NCI-H146 treated with DMSO at 0.1 percent for 48 hours (cell line): ENCODE measurements at regions not wholly inside any gene's neighbourhood (a gene's known extent, or its start where the extent isn't known, plus 50 kb on each side); places are given as distances from the start of the nearest gene placed in this dataset.
"Not testable (repeated sequence)": the region's sequence is repeated elsewhere in the genome, so short reads cannot be mapped to it uniquely, and the experiment has no call there.

ENCODE experiments used
- DNase-seq: peaks from one replicate; lab custom pipeline; 2025; ENCODE audit not compliant: unreplicated experiment; lab: John Stamatoyannopoulos, UW

DNA sequence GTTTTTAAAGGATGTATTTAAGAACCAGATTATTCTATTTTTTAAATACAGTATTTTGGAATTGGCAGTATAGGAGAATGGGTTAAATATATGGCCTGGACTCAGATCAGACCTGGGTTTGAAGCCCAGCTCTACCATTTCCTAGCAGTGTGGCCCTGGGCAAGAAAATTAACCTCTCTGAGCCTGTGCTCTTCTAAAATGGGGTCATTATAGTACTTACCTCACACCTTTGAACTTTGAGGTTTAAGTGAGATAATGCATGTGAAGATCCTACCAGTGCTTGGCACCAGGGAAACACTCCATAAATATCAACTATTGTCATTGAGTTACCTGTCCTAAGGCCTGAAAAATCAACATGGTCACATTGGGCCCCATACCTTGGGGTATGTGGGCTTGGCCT, 93.4 kb upstream of the WSB1 start:
- no peak for DNase-seq

- no peak for DNase-seq
These were observed 90.7 kb upstream of the WSB1 start for GRCh38 chr17:27203241-27203640.

- no peak for DNase-seq
These were observed 87.5 kb upstream of the WSB1 start for GRCh38 chr17:27206447-27206846.

DNA sequence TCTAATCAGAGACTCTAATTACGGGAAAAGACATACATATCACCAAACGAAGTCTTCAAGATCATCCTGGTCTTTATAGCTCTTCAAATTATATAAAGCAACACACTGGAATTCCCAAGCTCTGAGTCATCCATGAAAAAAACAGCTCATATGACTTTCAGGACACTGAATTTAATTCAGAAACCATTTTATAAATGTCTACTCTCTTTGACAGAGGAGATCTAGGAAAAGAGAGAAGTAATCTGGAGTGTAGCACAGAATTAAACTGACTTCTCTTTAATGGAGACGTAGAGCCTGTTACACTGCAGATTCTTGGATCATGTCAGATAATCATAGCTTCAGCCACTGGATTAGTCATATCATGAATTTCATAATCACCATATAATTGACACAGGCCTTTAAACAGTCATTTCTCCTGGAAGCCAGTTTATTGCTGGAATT, 86.8 kb upstream of the WSB1 start:
- DNase-seq, result no peak

- DNase-seq, result not testable (repeated sequence)
These were observed 85.5 kb upstream of the WSB1 start for GRCh38 chr17:27208370-27208769.

GRCh38 chr17:27209316-27209715, 84.6 kb upstream of the WSB1 start:
- no peak for DNase-seq

DNA sequence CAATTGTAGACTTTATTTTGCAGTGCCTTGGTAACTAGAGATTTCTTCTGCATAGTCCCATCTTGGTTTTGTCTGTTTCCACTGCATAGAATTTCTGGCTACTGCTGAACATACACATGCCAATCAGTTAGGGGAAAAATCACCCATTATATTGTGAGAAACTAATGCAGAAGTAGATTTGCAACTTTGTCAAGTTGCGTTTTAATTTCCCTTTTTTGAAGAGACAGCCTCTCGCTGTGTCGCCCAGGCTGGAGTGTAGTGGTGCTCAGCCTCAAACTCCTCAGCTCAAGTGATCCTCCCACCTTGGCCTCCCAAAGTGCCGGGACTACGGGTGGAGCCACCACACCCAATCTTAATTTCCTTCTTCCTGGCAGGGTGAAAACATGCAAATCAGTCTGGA, 83.1 kb upstream of the WSB1 start:
- not testable (repeated sequence) for DNase-seq

DNA sequence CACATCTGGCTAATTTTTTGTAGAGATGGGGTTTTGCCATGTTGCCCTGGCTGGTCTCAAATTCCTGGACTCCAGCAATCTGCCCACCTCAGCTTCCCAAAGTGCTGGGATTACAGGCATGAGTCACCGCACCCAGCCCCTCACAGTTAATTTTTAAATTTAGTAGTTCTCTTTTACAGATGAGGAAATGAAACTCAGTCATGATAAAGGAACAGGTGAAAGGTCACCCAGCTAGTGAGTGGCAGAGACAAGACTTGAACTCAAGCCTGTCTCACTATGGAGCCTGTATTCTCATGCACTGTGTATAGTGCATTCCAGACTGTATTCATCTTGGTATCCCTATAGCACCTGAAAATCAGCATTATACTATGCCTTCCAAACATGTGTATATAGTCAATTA, 77.1 kb upstream of the WSB1 start:
- no peak for DNase-seq

DNA sequence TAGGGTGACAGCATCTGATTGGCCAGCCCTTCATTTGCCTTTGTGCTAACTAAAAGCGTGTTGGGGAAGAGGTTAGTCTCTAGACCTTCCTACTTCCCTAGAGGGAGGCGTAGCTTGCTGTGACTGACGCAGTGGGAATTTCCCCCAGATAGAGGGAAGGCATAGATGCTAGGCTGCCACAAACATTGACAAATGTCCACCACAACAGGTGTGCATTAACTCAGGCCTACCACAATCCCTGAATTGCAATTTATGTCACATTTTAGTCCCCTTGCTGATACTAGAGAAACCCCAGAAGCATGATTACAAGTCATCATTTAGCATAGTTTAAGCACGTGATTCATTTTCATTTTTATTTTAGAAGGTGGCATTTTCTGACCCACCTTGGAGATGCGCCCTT, 76.3 kb upstream of the WSB1 start:
- DNase-seq, result no peak

DNA sequence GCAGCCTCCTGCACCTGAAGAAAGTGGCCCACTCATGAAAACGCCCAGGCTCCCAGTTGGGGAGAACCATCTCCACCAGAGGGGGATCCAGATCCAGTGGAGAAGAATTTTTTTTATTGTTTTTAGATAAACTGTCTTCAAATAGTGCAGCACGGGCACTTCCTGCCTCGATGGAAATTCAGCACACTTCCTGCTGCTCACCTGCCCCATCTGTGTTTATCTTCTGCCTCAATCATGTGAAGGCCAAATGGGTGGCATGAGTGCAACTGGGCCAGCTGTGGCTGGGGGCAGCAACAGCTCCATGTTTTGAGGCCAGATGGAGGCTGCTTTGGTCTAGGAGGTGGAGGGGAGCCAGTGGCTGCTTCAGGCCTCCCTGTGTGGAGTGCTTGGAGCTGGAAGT, 75.9 kb upstream of the WSB1 start:
- DNase-seq, result no peak

- no peak for DNase-seq
These were observed 75.0 kb upstream of the WSB1 start for GRCh38 chr17:27218719-27219488.

GRCh38 chr17:27222515-27222914, 71.4 kb upstream of the WSB1 start:
- DNase-seq, result no peak

- no peak for DNase-seq
These were observed 69.2 kb upstream of the WSB1 start for GRCh38 chr17:27224526-27225315.

DNA sequence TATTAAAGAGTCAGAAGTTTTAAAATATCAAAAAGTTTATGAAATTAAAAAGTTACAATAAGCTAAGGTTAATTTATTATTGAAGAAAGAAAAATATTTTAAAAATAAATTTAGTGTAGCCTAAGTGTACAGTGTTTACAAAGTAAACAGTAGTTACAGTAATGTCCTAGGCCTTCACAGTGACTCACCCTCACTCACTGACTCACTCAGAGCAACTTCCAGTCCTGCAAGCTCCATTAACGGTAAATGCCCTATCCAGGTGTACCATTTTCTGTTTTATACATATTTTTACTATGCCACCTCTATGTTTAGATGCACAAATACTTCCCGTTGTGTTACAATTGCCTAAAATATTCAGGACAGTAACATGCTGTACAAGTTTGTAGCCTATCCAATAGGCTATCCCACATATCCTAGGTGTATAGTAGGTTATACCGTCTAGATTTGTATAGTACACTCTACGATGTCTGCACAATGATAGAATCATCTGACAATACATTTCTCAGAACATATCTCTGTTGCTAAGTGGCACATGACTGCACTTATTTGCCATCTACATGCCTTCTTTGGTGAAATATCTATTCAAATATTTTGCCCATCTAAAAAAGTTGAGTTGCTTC, 67.2 kb upstream of the WSB1 start:
- DNase-seq, result no peak

DNA sequence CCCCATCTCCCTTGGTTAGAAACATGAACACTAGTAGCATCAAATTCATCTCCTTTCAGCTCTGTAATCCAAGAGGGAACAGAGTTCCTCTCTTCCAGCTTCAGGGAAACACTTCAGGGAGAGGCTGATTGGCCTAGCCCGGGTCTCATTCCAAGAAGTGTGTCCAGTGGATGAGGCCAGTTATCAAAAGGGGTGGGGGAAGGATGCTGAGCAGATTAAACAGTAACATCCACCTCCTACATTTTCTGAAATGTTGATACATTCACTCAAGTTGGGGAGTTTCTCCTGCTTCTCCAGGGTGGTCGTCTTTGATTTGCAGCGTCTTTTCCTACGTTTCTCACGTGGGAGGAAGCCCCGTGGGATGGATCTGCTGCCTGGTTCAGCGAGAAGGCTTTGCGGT, 62.9 kb upstream of the WSB1 start:
- no peak for DNase-seq

DNA sequence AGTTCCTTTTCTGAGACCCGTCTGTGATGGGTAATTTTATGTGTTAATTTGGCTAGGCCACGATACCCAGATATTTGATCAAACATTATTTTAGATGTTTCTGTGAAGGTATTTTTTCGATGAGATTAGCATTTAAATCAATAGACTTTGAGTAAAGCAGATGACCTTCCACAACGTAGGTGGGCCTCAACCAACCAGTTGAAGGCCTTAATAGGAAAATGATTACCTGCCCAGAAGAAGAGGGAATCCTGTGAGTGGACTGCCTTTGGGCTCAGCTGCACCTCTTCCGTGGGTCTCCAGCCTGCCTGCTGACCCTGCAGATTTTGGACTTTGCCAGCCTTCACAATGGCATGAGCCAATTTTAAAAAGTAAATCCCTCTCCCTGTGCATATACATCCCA, 61.6 kb upstream of the WSB1 start:
- no peak for DNase-seq

GRCh38 chr17:27233059-27233458, 60.9 kb upstream of the WSB1 start:
- no peak for DNase-seq

- no peak for DNase-seq
These were observed 60.1 kb upstream of the WSB1 start for GRCh38 chr17:27233776-27234175.

DNA sequence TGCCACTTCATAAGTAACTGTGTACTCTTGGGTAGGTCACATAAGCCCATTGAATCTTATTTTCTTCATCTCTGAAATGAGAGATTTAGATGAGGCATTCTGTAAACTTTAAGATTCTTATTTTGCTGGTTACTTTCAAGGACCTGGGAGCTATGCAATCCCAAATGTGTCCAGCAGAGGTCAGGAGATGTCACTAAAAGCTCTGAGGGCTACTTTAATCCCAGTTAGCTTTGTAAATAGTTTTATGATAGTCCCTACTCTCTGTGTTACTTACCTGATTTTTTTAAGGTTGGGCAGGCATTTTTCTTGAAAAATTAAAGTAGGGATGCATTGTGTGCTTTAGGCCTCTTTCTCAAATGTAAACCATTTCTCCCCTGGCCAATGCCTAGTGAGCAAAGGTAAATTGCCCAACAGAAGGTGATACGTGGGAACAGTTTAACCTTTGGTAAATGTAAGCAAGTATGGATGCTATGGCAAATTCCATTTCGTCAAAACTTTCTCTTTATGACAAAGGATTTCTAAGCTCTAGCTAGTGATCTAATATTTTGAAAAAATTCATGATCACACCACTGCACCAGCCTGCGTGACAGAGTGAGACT, 57.1 kb upstream of the WSB1 start:
- DNase-seq, result peak; percentile 12

- no peak for DNase-seq
These were observed 56.0 kb upstream of the WSB1 start for GRCh38 chr17:27237890-27238289.

DNA sequence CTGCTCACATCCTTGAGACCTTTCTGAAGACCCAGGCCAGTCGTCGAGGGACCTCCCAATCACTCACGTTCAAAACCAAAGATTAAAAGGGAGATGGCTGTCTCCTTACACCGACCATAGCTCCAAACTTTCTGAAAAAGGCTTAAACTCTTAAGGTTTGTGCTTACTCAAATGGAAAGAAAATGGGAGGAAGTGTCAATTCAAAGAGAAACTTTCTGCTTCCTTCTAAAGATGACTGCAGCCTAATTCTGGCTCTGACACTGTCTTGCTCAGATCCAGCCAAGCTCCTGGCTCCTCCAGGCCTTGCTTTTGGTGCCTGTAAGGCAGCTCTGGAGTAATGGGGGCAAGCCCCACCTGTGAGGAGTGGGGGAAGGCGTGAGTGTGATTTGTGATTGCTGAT, 54.9 kb upstream of the WSB1 start:
- no peak for DNase-seq

GRCh38 chr17:27239584-27239983, 54.3 kb upstream of the WSB1 start:
- no peak for DNase-seq
